HG03196 (cell line): ENCODE measurements at regions not wholly inside any gene's neighbourhood (a gene's known extent, or its start where the extent isn't known, plus 50 kb on each side); places are given as distances from the start of the nearest gene placed in this dataset.

Source experiments
- ATAC-seq: cut with Tn5 transposase; IDR thresholded peaks from one replicate; pipeline ENCODE4 v1.9.1; 2021; ENCODE audit not compliant: unreplicated experiment

DNA sequence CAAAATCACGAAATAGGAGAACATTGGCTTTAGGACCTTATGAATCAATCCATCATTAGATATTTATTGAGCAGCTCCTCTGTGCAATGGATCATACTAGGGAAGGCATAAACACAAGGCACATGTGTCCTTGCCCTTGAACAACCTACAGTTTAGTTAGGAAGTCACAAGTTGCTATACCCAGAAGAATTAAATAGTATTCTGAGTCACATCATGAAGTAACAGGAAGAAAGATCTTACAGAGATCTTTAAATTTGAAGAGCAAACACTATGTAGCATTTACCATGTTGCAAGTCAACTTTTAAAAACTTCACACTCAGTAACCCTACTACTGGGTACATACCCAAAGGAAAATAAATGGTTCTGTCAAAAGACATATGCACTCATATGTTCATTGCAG, 355.2 kb upstream of the SLC14A2 start:
- ATAC-seq = no peak

DNA sequence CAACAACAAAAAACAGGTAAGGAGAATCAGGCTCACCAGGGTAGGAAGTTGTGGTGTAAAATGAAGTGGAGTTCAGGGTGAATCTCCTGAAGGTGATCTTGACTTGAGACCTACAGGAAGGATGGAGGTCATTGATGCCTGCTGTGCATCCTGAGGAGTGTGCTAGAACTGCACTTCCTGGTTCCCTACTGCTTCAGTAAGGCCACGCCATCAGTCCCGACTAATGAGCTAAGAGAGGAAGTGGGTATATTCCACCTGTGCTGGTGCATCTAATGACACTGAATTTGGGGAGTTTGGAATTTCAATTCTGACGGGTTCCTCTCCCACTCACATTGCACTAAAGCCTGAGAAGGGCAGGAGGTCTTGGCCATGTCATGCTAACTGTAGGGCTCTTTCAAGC, 349.3 kb upstream of the SLC14A2 start:
- ATAC-seq = no peak

DNA sequence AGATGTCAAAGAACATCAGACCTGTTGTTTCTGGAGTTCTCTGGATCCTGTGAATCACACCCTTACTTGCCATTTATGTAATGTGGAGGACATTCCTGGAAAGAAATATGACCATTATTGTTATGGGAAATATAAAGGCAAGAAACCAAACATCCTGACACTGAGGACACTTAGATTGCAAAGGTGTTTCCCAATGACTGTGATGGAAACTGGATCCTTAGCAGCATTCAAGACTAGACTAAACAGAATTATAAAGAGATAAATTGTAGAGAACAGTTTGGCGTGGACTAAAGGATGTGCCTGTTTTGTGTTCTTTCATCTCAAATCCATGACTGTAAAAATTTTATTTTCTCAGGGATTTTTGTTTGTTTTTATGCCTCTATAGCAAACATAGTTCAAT, 347.7 kb upstream of the SLC14A2 start:
- ATAC-seq = no peak

GRCh38 chr18:45268583-45268982, 346.7 kb upstream of the SLC14A2 start:
- ATAC-seq = no peak

GRCh38 chr18:45270289-45270771, 344.9 kb upstream of the SLC14A2 start:
- ATAC-seq = no peak

DNA sequence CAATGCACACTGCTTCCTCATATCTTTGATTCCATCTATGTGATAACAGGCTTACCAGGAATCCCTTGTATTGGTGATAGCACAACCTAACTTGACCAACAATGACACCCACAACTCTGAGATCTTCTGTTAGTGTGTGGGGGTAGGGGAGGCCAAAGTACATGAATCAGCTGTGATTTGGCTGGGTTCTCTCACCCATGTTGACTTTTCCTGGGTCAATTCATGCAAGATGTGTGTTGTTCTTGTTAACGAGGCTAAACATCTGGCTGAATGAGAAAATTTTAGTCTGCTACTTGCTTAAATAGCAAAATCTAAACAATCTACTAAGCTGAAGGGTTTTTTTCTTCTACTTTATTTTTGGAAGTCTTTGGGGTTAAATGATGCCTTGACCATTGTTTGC, 341.2 kb upstream of the SLC14A2 start:
- ATAC-seq = no peak

GRCh38 chr18:45275367-45276113, 339.7 kb upstream of the SLC14A2 start:
- no peak for ATAC-seq

GRCh38 chr18:45276878-45277277, 338.4 kb upstream of the SLC14A2 start:
- no peak for ATAC-seq

- no peak for ATAC-seq
Measured at GRCh38 chr18:45277908-45278307, 337.4 kb upstream of the SLC14A2 start.

DNA sequence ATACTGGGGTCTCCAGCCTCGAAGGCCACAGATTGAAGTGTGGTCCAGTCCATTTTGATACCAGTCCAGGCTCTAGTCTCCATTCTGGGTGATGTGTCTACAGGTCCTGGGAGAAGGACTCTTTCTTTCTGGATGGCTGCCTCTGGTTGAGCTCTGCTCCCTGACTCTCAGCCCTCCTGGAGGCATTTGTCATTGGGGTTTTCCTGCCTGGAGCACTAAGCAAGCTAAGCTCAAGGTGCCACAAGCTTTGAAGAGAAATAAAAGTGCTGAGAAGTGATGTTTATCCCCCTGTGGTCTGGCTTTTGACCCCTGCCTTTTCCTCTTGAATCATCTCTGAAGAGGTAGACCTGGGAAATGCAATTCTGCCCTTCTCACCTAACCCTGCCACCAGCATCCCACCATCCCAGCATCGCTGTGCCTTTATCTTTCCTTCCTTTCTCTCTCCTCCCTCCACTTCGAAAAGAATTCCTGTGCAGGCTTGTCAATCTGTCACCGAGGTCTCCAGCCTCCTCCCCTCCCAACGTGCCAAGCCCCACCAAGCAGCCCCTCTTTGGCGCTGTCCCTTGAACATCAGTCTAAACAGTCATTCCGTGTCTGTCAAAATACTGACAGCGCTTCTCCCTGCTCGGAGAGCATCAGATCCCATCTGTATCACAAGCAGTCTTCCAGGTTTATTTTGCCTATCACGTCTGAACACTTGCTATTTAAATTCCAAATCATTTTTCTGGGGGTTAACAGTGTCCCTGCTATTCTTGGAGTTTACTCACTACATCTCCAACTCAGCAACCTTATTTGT, 334.6 kb upstream of the SLC14A2 start:
- ATAC-seq = no peak

- ATAC-seq = no peak
Measured at GRCh38 chr18:45282101-45282812, 333.0 kb upstream of the SLC14A2 start.

GRCh38 chr18:45284174-45284573, 331.1 kb upstream of the SLC14A2 start:
- ATAC-seq = no peak

- ATAC-seq = no peak
Measured at GRCh38 chr18:45284851-45285250, 330.4 kb upstream of the SLC14A2 start.

- no peak for ATAC-seq
Measured at GRCh38 chr18:45285251-45285650, 330.0 kb upstream of the SLC14A2 start.

DNA sequence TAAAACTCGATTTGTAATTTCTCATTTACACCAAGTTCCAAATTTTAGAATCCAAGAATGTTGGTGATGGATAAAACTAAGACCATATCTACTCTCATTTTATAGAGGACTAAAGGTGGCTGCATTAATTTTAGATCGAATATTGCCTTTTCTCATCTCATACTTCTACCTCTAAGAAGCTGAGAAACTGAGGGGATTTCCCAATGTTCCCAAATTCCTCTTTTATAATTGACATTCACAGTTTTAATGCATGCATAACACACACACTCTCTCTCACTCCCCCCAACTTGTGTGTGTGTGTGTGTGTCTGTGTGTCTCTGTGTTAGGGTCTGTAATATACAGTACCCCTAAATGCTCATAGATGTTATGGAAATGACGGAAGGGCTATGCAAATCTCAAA, 328.8 kb upstream of the SLC14A2 start:
- no peak for ATAC-seq

GRCh38 chr18:45287531-45287930, 327.7 kb upstream of the SLC14A2 start:
- no peak for ATAC-seq

DNA sequence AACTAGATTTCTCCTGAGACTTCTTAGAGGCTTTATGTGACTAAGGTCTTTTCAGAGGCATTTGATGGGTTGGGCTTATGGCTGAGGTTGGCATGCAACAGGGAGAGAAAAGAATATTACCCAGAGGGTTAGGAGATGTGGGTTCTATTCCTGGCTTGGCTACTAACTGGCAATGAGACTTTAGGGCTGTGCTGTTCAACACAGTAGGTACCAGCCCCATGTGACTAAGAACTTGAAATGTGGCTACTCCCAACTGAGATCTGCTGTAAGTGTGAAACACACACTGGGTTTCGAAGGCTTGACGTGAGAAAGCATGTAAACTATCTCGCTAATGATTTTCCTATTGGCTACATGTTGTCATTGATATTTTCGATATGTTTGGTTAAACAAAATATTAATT, 324.9 kb upstream of the SLC14A2 start:
- no peak for ATAC-seq

GRCh38 chr18:45291621-45292615, 323.4 kb upstream of the SLC14A2 start:
- no peak for ATAC-seq

- ATAC-seq = no peak
Measured at GRCh38 chr18:45295388-45295787, 319.9 kb upstream of the SLC14A2 start.

DNA sequence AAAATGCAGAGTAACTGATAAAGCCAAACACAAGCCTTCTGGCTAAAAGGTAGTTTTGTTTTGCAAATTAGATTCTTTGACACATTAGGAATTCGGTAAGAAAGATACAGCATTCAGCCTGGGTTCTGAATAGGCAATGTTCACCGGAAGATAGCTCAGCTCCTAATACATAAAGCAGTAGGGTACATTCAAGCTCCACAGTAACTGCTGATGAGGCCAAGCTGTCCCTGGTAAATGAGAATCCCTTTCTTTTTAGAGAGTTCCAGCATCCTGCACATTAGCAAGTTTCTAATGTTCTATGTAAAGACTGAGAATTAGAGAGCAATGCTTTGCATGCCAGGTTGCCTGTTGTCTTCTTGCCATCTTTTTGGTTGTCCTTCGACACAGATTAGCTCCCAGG, 316.3 kb upstream of the SLC14A2 start:
- ATAC-seq = no peak
